ENCODE measurements at regions not wholly inside any gene's neighbourhood (a gene's known extent, or its start where the extent isn't known, plus 50 kb on each side); places are given as distances from the start of the nearest gene placed in this dataset.

DNA sequence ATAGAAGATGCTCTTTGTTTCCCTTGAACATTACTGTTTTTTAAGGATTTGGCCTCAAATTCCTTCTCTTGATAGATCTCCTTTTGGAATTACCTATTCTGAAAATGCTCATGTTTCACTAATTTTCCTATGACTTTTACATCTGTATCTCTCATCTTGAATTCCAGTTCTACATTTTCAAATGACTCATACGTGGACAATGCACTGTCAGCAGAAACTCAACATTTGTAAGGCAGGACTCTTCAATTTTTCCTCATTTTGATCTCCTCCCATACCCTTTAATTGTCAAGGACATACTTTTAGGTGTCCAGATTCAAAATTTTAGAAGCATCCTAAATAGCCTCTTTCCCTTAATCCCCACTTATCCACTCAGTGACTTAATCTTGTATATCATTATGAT lies 341.0 kb upstream of the RASGRP1 start:
- 0 to 86% (median 58%) methylated on average over 1 of the region's 1 CpG for WGBS, 10 experiments
- in situ Hi-C loops (cut with MboI; ENCODE audit: low pct_unique_long_range_greater_than_20kb in 2 of 9, low sequenced_read_pairs in 9 of 9, unreplicated experiment in 9 of 9) = no loop called here
- no peak for ATAC-seq (replicated peaks in 6 of 8)

DNA sequence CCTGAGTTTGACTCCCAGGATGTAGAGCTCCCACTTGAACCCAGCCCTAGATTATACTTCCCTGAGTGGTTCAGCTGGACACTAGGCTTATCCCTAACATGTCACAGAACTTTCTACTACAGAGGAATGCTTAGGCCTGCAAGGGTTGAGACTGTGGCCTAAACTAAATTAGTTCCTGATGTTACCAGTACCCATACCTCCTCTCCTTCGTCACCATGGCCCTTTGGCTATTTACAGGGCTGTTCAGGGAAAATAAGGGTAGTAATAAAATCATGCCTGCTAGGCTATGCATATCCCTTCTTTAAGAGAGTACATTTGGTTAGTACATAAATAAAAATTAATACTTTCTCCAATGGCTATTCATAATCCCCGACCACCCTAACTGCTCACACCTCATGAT lies 356.4 kb upstream of the RASGRP1 start:
- WGBS, 10 experiments = 60 to 65% methylated on average over 1 to 2 of the region's 2 CpGs; no CpG with 5 or more reads in 8 of the 10 experiments
- no peak for ATAC-seq (replicated peaks in 6 of 8)
- in situ Hi-C loops (cut with MboI; ENCODE audit: low pct_unique_long_range_greater_than_20kb in 2 of 9, low sequenced_read_pairs in 9 of 9, unreplicated experiment in 9 of 9) = no loop called here
- no peak overlapping the region for H3K27ac ChIP-seq
- H3K4me1 ChIP-seq (replicated peaks in 1 of 2) = no peaks in the 10 kb centered on the region
- H3K4me3 ChIP-seq = no peak overlapping the region

More for the DNA sequence above, 341.0 kb upstream of the RASGRP1 start:
- Histone ChIP-seq H3K27ac (no peak overlapping the region), H3K4me1 (replicated peaks in 1 of 2) (no peaks in the 10 kb centered on the region), H3K4me3 (no peak overlapping the region)

DNA sequence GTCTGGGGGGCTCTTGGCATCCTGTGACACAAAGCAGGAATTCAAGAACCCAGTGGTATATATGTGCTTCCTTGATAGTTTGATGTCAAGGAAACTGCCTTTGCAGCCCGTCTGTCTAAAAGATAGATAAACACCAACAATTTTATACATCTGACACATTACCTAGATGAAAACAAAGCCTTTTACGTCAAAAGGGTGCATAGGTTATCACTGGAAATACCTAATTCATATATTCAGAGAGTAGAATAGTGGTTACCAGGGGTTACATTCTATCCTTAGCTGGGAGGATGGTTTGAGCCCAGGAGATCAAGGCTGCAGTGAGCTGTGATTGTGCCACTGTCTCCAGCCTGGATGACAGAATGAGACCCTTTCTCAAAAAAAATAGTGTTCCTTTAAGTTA lies 356.9 kb upstream of the RASGRP1 start:
- 0 to 100% (median 27%) methylated on average over 1 to 2 of the region's 2 CpGs; no CpG with 5 or more reads in 5 of the 10 experiments for WGBS, 10 experiments
- Histone ChIP-seq H3K4me3 (no peak overlapping the region), H3K27ac (no peak overlapping the region), H3K4me1 (replicated peaks in 1 of 2) (no peaks in the 10 kb centered on the region)
- in situ Hi-C loops (cut with MboI; ENCODE audit: low pct_unique_long_range_greater_than_20kb in 2 of 9, low sequenced_read_pairs in 9 of 9, unreplicated experiment in 9 of 9) = no loop called here
- ATAC-seq (replicated peaks in 6 of 8) = no peak

DNA sequence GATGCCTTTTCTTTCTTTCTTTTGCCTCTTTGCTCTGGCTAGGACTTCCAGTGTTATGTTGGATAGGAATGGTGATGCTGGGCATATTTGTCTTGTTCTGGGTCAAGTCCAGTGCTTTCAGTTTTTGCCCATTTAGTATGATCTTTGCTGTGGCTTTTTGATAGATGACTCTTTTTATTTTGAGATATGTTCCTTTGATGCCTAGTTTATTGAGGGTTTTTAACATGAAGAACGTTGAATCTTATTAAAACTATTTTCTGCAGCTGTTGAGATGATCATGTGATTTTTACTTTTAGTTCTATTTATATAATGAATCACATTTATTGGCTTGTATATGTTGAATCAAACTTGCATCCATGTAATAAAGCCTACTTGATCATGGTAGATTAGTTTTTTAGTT lies 363.8 kb upstream of the RASGRP1 start:
- ATAC-seq (replicated peaks in 6 of 8) = no peak
- WGBS, 10 experiments = 0 to 100% (median 45%) methylated on average over 1 of the region's 1 CpG; no CpG with 5 or more reads in 2 of the 10 experiments
- in situ Hi-C loops (cut with MboI; ENCODE audit: low pct_unique_long_range_greater_than_20kb in 2 of 9, low sequenced_read_pairs in 9 of 9, unreplicated experiment in 9 of 9) = no loop called here
- Histone ChIP-seq H3K4me1 (replicated peaks in 1 of 2) (no peaks in the 10 kb centered on the region), H3K4me3 (no peak overlapping the region), H3K27ac (no peak overlapping the region)

DNA sequence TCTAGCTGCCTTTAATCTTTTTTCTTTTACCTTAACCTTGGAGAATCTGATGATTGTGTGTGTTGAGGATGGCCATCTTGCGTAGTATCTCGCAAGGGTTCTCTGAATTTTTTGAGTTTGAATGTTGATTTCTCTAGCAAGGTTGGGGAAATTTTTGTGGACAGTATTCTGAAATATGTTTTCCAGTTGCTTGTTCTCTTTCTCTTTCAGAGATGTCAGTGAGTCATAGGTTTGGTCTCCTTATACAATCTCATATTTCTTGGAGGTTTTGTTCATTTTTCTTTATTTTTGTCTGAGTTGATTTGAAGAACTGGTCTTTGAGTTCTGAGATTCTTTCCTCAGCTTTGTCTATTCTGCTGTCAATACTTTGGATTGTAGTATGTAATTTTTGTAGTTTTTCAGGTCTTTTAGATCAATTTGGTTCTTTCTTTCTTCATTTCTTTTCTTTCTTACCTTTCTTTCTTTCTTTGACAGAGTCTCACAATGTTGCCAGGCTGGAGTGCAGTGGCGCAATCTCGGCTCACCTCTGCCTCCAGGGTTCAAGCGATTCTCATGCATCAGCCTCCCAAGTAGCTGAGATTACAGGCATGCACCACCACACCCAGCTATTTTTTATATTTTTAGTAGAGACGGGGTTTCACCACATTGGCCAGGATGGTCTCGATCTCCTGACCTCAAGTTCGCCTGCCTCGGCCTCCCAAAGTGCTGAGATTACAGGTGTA lies 366.4 kb upstream of the RASGRP1 start:
- H3K4me1 ChIP-seq (replicated peaks in 1 of 2) = no peaks in the 10 kb centered on the region
- in situ Hi-C loops (cut with MboI; ENCODE audit: low pct_unique_long_range_greater_than_20kb in 2 of 9, low sequenced_read_pairs in 9 of 9, unreplicated experiment in 9 of 9) = no loop called here
- WGBS, 10 experiments = 77 to 95% (median 86%) methylated on average over 2 to 8 of the region's 9 CpGs
- ATAC-seq (replicated peaks in 6 of 8) = no peak
- no peak overlapping the region for H3K27ac ChIP-seq
- H3K4me3 ChIP-seq = no peak overlapping the region

DNA sequence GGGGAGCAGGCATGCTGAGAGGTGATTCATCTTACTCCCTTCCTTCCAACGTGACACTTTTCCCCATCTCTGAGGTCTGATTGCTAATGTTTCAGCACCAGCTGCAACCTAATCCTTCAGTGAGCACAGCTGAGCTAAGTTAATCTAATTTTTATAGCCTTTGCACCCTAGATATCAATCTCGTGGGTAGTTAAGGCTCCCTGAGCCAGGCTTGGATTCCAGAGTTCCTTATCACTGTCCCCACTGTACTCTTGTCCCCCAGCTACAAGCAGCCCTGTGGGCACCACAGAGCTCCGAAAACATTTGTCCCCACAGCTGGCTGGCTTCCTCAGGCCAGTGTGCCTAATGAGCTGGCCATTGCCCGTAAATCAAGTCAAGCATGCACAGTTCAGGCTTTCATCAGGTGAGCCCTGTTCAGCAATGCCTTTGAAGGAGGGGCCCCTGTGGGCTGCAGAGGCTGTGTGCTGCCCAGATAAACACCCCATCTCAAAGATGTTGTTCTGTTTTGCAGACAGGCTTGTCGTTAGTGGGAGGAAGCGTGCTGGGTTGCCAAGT lies 376.9 kb upstream of the RASGRP1 start:
- 0 to 51% (median 31%) methylated on average over 1 to 5 of the region's 6 CpGs; no CpG with 5 or more reads in 2 of the 10 experiments for WGBS, 10 experiments
- Histone ChIP-seq H3K4me1 (replicated peaks in 1 of 2) (peaks cover 29 to 45% of the 10 kb centered on the region in 2 donors), H3K4me3 (no peak overlapping the region), H3K27ac (peak overlapping the region; percentile 36 to 70)
- peak in 5 of 8 experiments; percentile 88 to 95 (median 91) for ATAC-seq (replicated peaks in 6 of 8)
- in situ Hi-C loops (cut with MboI; ENCODE audit: low pct_unique_long_range_greater_than_20kb in 2 of 9, low sequenced_read_pairs in 9 of 9, unreplicated experiment in 9 of 9) = no loop called here

DNA sequence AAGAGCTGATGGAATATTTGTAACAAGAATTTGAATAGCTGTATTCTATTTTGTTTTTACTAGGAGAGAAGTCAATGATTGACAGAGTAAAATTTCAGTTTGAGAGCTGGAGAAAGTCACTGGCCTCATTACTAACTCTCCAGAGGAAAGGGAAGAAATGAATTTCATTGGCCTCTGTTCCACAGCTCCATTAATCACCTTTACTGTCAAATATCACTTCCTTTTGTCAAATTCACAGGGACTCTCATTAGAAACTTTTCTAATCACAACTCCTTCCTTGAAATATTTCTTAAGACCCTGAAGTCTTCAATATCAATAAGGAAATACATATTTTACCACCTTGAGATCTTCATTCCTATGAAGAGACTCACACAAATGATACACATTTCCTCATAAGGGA lies 379.9 kb upstream of the RASGRP1 start:
- Histone ChIP-seq H3K4me1 (replicated peaks in 1 of 2) (peaks cover 29 to 45% of the 10 kb centered on the region in 2 donors), H3K4me3 (no peak overlapping the region), H3K27ac (no peak overlapping the region)
- in situ Hi-C loops (cut with MboI; ENCODE audit: low pct_unique_long_range_greater_than_20kb in 2 of 9, low sequenced_read_pairs in 9 of 9, unreplicated experiment in 9 of 9) = no loop called here
- ATAC-seq (replicated peaks in 6 of 8) = no peak

DNA sequence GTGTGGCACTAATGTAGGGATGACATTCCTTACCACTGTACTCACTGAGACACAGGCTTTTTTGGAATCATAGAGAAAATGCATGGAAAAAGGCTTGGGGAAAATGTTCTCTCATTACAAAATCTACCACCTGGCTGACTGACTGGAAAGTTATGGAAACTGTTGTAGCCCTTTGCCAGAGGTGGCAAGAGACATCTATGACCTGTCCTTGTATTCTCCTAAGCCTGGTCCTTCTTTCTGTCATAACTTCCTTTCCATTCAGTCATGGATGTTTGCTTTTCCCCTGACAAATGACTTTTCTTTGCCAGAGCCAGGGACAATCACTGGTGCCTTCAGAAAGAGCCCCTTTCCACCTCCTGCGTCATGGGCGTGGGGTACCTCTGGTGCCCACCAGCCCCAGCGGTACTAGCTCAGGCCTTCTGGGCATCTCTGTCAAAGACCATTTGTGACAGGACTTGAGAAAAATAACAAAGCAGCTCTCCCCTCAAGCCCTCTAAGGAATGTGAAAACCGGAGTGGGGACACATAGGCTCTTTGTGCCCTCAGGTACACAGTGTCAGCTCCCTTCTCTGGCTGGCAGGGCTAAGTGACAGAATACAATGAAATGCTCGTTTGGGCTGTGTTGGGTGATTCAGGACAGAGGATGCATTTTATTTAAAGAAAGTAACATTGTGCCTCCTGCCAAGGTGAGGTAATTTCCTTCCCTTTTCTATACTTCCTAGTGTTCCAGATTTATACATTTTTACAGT lies 381.1 kb upstream of the RASGRP1 start:
- Histone ChIP-seq H3K27ac (no peak overlapping the region), H3K4me1 (replicated peaks in 1 of 2) (peaks cover 29 to 45% of the 10 kb centered on the region in 2 donors), H3K4me3 (no peak overlapping the region)
- 43 to 83% (median 60%) methylated on average over 1 to 4 of the region's 5 CpGs; no CpG with 5 or more reads in 3 of the 10 experiments for WGBS, 10 experiments
- no peak for ATAC-seq (replicated peaks in 6 of 8)
- in situ Hi-C loops (cut with MboI; ENCODE audit: low pct_unique_long_range_greater_than_20kb in 2 of 9, low sequenced_read_pairs in 9 of 9, unreplicated experiment in 9 of 9) = no loop called here

DNA sequence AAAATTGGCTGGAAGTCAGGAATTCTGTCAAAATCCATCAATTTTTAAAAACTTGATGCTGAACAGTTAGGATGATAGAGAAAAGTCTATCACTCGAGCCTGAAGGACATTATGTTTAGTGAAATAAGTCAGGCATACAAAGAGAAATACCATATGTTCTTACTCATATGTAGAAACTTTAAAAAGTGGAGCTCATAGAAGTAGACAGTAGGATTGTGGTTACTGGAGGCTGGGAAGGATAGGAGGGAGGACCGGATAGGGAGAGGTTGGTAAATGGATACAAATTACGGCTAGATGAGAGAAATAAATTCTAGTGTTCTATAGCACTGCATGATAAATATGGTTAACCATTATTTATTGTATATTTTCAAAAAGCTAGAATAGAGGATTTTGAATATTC lies 389.5 kb upstream of the RASGRP1 start:
- in situ Hi-C loops (cut with MboI; ENCODE audit: low pct_unique_long_range_greater_than_20kb in 2 of 9, low sequenced_read_pairs in 9 of 9, unreplicated experiment in 9 of 9) = no loop called here
- 56 to 100% (median 84%) methylated on average over 1 to 3 of the region's 3 CpGs for WGBS, 10 experiments
- Histone ChIP-seq H3K27ac (no peak overlapping the region), H3K4me3 (no peak overlapping the region), H3K4me1 (replicated peaks in 1 of 2) (no peaks in the 10 kb centered on the region)
- no peak for ATAC-seq (replicated peaks in 6 of 8)

DNA sequence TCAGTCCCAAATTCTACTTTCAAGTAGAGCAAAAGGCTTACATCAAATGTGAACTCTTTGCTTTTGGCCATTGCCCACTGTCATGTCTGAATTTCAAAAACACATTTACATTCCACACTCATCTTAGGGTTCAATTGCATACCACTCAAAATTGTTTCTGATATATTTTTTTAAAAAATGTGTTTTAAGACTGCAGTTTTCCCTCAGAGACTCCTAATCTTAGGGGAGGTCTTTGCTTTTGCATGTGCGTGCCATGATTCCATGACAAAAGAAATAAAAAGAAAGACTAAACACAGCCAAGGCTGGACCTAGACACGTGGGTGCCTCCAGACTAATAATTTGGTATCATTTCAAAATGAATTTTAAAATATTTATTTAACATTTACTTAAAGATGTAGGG lies 396.8 kb upstream of the RASGRP1 start:
- Histone ChIP-seq H3K27ac (no peak overlapping the region), H3K4me1 (replicated peaks in 1 of 2) (no peaks in the 10 kb centered on the region), H3K4me3 (no peak overlapping the region)
- WGBS, 10 experiments = 0 to 78% (median 56%) methylated on average over 1 to 2 of the region's 2 CpGs; no CpG with 5 or more reads in 1 of the 10 experiments
- no peak for ATAC-seq (replicated peaks in 6 of 8)
- in situ Hi-C loops (cut with MboI; ENCODE audit: low pct_unique_long_range_greater_than_20kb in 2 of 9, low sequenced_read_pairs in 9 of 9, unreplicated experiment in 9 of 9) = no loop called here

DNA sequence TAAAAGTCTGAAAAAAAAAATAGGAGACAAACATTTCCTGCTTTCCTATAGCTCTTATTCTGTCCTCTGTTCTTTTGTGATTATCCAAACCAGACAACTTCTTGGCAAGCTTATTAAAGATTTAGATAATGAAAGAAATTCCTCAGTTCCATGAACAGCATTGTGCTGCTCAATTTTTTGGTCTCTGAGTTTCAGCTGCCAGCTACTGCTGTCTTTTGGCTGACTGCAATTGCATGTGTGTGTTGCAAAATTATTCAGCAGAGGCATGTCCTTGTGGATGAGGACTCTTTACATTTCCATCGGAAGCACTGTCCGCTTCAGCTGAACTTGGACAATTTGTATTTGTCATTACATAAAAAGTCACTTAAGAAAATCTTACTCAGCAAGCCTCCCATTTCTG lies 397.3 kb upstream of the RASGRP1 start:
- 30 to 94% (median 83%) methylated on average over 1 to 2 of the region's 2 CpGs; no CpG with 5 or more reads in 4 of the 10 experiments for WGBS, 10 experiments
- in situ Hi-C loops (cut with MboI; ENCODE audit: low pct_unique_long_range_greater_than_20kb in 2 of 9, low sequenced_read_pairs in 9 of 9, unreplicated experiment in 9 of 9) = no loop called here
- Histone ChIP-seq H3K4me3 (no peak overlapping the region), H3K4me1 (replicated peaks in 1 of 2) (no peaks in the 10 kb centered on the region), H3K27ac (no peak overlapping the region)
- peak in 1 of 8 experiments; percentile 16 for ATAC-seq (replicated peaks in 6 of 8)

DNA sequence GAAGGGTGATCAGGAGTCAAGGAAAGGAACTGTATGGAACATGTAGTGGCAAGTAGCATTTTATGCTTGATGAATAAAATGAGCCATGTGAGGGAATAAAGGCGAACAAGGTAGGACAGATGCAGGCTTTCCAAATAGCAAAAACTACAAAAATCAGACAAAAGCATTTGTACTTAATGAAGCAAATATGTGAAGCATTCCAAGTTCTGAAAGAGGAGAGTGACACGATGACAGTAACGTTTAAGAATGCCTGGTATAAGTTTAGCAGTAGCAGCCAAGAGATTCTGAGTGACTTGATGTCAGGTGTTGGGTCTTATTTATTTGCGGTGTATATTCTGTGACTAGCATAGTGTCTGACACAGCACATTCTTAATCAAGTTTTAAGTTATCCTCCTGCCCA lies 408.2 kb upstream of the RASGRP1 start:
- Histone ChIP-seq H3K4me1 (replicated peaks in 1 of 2) (no peaks in the 10 kb centered on the region), H3K4me3 (no peak overlapping the region), H3K27ac (no peak overlapping the region)
- in situ Hi-C loops (cut with MboI; ENCODE audit: low pct_unique_long_range_greater_than_20kb in 2 of 9, low sequenced_read_pairs in 9 of 9, unreplicated experiment in 9 of 9) = no loop called here
- 39 to 100% (median 86%) methylated on average over 1 to 4 of the region's 4 CpGs for WGBS, 10 experiments
- ATAC-seq (replicated peaks in 6 of 8) = no peak

DNA sequence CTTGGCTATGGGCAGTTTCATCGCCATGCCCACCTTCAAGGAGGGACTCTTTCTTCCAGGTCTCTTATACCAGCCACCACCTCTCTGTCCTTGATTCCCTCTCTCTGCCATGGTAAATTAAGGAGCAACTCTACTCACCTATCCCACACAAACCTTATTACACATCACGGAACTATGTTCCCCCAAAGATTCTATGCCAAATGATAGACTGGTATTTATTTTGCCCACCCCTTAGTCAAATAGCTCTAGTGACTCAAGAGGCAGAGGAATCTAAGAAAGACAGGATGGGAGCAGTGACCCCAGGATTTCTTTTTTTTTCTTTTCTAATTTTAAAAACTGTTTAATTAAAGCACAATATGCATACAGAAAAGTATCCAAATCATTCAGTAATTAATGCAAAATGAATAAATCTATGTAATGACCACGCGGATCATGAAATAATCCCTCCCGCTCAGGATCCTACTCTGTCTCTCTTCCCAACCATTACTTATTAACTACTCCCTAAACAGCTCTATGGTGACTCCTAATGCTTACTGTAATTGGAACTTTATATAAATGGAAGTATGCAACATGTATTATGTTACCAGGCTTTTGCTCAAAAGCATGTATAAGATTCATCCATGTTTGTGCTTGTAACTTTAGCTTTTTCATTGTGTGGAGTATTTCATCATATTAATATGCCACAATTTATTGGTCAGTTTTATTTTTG lies 410.8 kb upstream of the RASGRP1 start:
- no peak overlapping the region for H3K4me3 ChIP-seq
- no peaks in the 10 kb centered on the region for H3K4me1 ChIP-seq (replicated peaks in 1 of 2)
- H3K27ac ChIP-seq = no peak overlapping the region
- WGBS, 10 experiments = 56 to 100% (median 92%) methylated on average over 2 to 4 of the region's 5 CpGs; no CpG with 5 or more reads in 2 of the 10 experiments
- no peak for ATAC-seq (replicated peaks in 6 of 8)
- in situ Hi-C loops (cut with MboI; ENCODE audit: low pct_unique_long_range_greater_than_20kb in 2 of 9, low sequenced_read_pairs in 9 of 9, unreplicated experiment in 9 of 9) = loop anchor here in 1 of 9 experiments (25.0 kb wide), 2 partner anchors 163 to 263 kb away; no protein-coding TSS in a partner anchor
